ENCODE measurements at regions not wholly inside any gene's neighbourhood (a gene's known extent, or its start where the extent isn't known, plus 50 kb on each side); places are given as distances from the start of the nearest gene placed in this dataset.

DNA sequence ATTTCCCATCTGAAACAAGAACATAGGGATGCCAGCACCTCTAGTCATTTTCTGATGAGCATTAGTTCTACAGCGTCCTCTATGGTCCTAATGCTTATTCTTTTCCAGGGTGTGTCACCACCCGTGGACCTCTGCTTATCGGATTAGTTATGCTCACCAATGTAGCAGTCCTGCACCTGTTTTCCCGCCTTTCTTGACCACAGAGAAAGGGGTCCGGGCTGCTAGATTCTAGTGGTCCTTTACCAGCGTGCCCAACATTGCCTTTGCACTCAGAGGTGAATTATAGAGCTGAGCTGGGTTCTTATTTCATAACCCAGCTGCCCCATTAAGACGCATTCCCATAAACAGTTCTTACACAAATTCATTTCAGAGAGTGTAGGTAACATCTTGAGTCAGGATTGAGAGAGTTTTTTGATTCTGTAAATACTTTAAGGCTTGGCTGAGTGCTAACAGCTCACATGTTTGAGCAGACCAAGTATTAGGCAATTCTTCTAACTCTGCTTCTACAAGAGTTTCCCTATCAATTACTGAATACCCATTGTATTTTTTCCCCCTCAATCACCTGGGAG is 2205.1 kb upstream of the C9orf72 start:
- Histone ChIP-seq H3K9me3 (no peaks in the 10 kb centered on the region), H3K4me3 (no peak overlapping the region), H3K27ac (replicated peaks in 1 of 4) (no peak overlapping the region), H3K36me3 (no peaks in the 10 kb centered on the region), H3K4me1 (no peaks in the 10 kb centered on the region), H3K27me3 (no peaks in the 10 kb centered on the region)
- WGBS, result 84% methylated on average over 7 of the region's 7 CpGs
- TF ChIP-seq, protein P1, sequence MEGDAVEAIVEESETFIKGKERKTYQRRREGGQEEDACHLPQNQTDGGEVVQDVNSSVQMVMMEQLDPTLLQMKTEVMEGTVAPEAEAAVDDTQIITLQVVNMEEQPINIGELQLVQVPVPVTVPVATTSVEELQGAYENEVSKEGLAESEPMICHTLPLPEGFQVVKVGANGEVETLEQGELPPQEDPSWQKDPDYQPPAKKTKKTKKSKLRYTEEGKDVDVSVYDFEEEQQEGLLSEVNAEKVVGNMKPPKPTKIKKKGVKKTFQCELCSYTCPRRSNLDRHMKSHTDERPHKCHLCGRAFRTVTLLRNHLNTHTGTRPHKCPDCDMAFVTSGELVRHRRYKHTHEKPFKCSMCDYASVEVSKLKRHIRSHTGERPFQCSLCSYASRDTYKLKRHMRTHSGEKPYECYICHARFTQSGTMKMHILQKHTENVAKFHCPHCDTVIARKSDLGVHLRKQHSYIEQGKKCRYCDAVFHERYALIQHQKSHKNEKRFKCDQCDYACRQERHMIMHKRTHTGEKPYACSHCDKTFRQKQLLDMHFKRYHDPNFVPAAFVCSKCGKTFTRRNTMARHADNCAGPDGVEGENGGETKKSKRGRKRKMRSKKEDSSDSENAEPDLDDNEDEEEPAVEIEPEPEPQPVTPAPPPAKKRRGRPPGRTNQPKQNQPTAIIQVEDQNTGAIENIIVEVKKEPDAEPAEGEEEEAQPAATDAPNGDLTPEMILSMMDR (IDR thresholded peaks at IDR 0.05), result no peak
- TF ChIP-seq POLR2A (IDR thresholded peaks at IDR 0.05; ENCODE audit: low read depth) (no peak), POLR2AphosphoS5 (IDR thresholded peaks at IDR 0.05) (no peak), EP300 (IDR thresholded peaks at IDR 0.05) (no peak)
- no peak for DNase-seq (ENCODE audit: extremely low spot score)
- intact Hi-C loops (cut with DNase I), result no loop called here

DNA sequence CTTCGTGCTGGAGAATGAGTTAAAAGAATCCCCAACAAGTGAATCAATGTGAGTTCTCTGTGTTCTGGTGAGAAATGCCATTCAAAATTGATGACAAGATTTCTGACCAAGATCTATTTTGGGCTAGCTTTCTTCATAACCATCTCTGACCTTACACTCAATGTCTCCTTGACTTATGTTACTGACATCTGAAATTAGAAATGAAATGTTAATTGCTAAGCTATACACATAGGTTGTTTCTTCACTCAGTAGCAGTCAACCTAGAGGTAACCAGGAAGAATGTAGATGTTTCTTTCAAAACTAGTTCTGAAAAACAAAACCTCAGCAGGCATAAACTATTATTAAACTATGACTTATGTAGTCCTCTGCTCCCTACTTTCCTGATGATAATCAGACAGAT is 2220.7 kb upstream of the C9orf72 start:
- Histone ChIP-seq H3K27me3 (no peaks in the 10 kb centered on the region), H3K9me3 (no peaks in the 10 kb centered on the region), H3K4me1 (no peaks in the 10 kb centered on the region), H3K36me3 (no peaks in the 10 kb centered on the region), H3K4me3 (no peak overlapping the region), H3K27ac (replicated peaks in 1 of 4) (no peak overlapping the region)
- intact Hi-C loops (cut with DNase I), result no loop called here
- no peak for TF ChIP-seq POLR2AphosphoS5 (IDR thresholded peaks at IDR 0.05)
- no peak for TF ChIP-seq POLR2A (IDR thresholded peaks at IDR 0.05; ENCODE audit: low read depth)
- TF ChIP-seq, protein P1 (IDR thresholded peaks at IDR 0.05), result no peak
- no peak for TF ChIP-seq EP300 (IDR thresholded peaks at IDR 0.05)
- WGBS, result 32% methylated on average over 1 of the region's 1 CpG
- no peak for DNase-seq (ENCODE audit: extremely low spot score)

GRCh38 chr9:29796291-29796952 is 2223.1 kb upstream of the C9orf72 start:
- no peak for TF ChIP-seq POLR2A (IDR thresholded peaks at IDR 0.05; ENCODE audit: low read depth)
- TF ChIP-seq, protein P1 (IDR thresholded peaks at IDR 0.05), result no peak
- no peak for TF ChIP-seq EP300 (IDR thresholded peaks at IDR 0.05)
- no peak for TF ChIP-seq POLR2AphosphoS5 (IDR thresholded peaks at IDR 0.05)
- intact Hi-C loops (cut with DNase I), result no loop called here
- Histone ChIP-seq H3K27ac (replicated peaks in 1 of 4) (no peak overlapping the region), H3K36me3 (no peaks in the 10 kb centered on the region), H3K27me3 (no peaks in the 10 kb centered on the region), H3K9me3 (no peaks in the 10 kb centered on the region), H3K4me1 (no peaks in the 10 kb centered on the region), H3K4me3 (no peak overlapping the region)
- DNase-seq (ENCODE audit: extremely low spot score), result no peak
- 83% methylated on average over 2 of the region's 2 CpGs for WGBS

GRCh38 chr9:29798599-29798998 is 2225.3 kb upstream of the C9orf72 start:
- Histone ChIP-seq H3K9me3 (no peaks in the 10 kb centered on the region), H3K27me3 (no peaks in the 10 kb centered on the region), H3K27ac (replicated peaks in 1 of 4) (no peak overlapping the region), H3K4me3 (no peak overlapping the region), H3K4me1 (no peaks in the 10 kb centered on the region), H3K36me3 (no peaks in the 10 kb centered on the region)
- 97% methylated on average over 1 of the region's 1 CpG for WGBS
- TF ChIP-seq POLR2A (IDR thresholded peaks at IDR 0.05; ENCODE audit: low read depth) (no peak), EP300 (IDR thresholded peaks at IDR 0.05) (no peak), POLR2AphosphoS5 (IDR thresholded peaks at IDR 0.05) (no peak)
- TF ChIP-seq, protein P1 (IDR thresholded peaks at IDR 0.05), result no peak
- DNase-seq (ENCODE audit: extremely low spot score), result no peak
- intact Hi-C loops (cut with DNase I), result no loop called here

DNA sequence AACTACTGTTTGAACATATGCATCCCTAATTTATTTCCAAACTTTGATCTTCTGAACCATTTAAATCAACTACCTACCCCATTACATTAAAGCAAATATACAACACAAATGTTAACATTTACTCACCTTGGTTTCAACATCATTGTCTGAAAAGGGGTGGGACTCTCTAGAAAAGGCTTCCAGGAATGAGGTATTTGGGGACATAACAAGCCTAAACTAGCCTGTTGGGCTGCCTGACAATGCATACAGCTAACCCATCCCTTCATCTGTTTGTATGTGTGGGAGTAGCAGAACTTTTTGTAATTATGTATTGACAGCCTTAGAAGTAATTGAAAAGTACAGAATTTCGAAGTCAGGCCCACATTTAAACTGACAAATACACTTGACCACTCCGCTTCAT is 2225.9 kb upstream of the C9orf72 start:
- Histone ChIP-seq H3K27ac (replicated peaks in 1 of 4) (no peak overlapping the region), H3K4me3 (no peak overlapping the region), H3K4me1 (no peaks in the 10 kb centered on the region), H3K36me3 (no peaks in the 10 kb centered on the region), H3K9me3 (no peaks in the 10 kb centered on the region), H3K27me3 (no peaks in the 10 kb centered on the region)
- intact Hi-C loops (cut with DNase I), result no loop called here
- no peak for DNase-seq (ENCODE audit: extremely low spot score)
- WGBS, result 82% methylated on average over 2 of the region's 2 CpGs
- TF ChIP-seq POLR2A (IDR thresholded peaks at IDR 0.05; ENCODE audit: low read depth) (no peak), EP300 (IDR thresholded peaks at IDR 0.05) (no peak)
- TF ChIP-seq, protein P1 (IDR thresholded peaks at IDR 0.05), result no peak

Measured in esophagus muscularis mucosa (tissue), 4 donors.